Fibroblast of peridontal ligament (primary cell): ENCODE measurements at regions not wholly inside any gene's neighbourhood (a gene's known extent, or its start where the extent isn't known, plus 50 kb on each side); places are given as distances from the start of the nearest gene placed in this dataset.
A peak's percentile ranks its signal among the peaks of the same experiment; 100 is the strongest.

Source experiments
- DNase-seq: peaks from one replicate; pipeline ENCODE4 v3.0.0-alpha.2; 2010; ENCODE audit errors: extremely low read depth

DNA sequence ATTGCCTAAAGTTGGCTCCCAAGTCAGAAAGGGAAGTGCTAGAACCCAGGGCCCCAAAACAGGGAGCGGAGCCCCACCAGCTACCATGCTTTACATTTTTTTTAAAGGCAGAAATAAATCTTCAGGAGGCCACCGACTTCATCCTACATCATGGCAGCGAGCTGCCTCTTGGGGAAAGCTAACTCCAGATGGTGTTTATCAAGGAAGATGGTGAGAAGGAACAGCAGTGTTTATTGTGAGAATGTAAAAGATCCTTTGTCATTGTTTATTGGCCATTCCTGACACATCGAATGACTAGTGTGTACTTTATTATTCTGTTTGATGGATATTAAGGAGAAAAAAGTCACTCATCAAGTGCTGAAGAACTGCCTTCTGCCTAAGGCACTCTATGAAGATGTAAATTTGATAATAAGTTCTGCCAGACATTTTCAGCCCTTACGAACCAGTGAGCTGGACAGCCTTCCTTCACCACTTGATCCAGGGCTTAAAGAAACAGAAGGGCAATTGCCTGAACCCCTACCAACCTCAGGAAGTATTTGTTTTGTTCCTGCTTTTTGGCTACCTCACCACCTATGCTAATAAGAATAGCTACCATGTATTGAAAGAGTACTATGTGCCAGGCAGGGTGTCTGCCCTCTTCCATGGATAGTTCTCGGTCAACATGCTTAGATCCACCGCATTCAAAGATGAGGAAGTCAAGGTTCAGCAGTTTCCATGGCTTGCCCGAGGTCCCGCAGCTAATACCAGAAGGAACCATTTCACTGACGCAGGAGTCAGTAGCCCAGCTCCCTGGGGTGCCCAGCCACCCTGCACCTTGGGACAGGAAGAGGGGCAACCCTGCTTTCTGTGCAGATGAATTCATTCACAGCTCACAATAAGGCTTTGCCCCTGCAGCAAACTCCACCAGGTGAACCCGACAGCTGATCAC lies 194.7 kb upstream of the RREB1 start:
- no peak for DNase-seq

DNA sequence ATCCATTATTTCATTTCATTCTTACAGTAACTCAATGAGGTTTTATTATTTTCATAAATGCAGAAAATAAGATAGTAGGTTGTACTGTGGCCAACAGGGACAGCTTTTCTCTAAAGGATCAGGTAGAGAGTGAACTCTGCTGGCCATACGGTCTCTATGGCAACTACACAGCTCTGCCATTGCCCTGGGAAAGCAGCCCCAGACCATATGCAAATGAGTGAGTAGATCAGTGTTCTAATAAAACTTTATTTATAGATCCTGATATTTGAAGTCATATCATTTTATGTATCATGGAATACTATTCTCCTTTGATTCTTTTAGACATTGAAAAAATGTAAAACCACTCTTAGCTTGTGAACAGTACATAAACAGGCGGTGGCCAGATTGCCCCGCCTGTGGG lies 192.5 kb upstream of the RREB1 start:
- DNase-seq: no peak

DNA sequence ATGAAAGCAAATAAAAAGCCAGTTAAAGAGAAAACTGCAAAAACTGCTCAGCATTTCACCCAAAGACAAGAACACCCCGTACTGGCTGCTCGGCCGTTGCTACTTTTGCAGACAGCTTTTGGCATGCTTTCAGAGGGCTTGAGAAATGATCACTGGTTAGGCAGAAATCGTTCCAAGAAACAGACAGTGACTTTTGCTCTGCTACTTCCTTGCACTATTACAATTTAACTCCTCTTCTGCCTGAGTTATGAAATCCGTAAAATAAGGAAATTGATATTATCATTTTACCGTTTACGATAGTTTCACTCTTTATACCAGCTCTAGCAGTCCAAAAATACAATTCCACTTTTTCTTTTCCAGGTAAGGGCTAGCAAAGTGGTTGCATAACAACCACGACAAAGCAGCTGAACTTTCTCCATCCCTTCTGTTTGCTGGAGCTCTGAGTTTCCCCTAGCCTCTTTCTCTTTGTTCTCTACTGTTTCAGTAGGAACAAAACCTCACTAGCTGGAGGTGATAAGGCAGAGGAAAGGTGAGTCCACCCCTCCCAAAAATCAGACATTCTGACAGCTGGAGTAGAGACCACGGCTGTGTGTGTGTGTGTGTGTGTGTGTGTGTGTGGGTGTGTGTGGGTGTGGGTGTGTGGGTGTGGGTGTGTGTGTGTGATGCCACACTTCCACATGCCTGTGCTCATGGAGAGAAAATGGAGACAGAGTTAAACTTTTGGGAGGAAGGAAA lies 191.8 kb upstream of the RREB1 start:
- peak; percentile 60 for DNase-seq

DNA sequence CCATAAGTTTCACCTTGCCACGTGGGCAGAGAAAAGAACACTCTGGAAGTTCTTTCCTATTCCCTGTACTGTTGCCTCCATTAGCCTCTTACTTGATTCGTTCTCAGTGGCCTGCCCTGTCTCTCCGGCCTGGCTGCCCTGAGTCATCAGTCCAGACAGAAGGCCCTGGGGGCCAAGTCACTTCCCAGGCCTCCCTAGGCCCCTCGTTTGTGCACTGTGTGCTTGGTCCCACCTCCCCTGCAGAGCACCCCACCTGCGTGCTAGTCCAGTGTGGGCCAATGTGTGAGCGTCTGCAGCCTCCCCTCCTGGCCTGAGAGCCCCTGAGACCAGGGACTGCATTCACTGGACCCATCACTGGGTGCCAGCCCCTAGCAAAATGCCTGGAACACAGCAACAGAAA lies 191.2 kb upstream of the RREB1 start:
- DNase-seq: no peak

DNA sequence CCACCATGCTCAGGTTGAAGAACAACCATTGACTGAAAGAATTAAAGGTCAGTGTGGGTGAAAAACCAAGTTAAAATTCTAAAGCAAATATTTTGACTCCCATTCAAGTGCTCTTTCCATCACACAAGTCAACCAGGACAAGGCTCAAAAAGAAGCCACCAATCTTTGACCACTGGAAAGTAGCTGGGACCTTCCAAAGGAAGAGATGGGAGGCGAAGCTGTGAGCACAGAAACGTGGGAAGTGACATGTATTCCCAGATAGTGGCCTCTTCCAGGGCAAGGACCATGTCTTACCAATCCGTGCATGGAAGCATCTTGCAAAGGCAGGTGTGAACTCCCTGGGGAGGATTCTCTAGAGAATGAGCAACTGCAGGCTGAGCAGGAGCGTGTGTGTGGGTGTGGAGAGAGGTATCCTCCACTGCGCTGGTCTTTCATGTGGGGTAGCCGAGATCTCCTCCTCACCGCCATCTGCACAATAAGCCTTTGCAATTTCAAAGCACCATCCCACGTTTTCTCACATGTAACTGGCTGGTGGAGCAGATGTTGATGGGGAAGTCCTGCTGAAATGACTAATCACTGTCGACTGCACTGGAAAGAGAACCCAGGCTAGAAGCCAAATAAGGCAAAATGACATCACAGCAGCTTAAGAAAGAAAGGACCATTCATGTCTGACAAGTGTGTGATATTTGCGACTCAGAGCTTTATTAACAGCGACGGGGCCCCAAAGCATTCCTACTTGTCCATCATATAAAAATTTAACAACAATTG lies 189.4 kb upstream of the RREB1 start:
- peak; percentile 11 for DNase-seq

DNA sequence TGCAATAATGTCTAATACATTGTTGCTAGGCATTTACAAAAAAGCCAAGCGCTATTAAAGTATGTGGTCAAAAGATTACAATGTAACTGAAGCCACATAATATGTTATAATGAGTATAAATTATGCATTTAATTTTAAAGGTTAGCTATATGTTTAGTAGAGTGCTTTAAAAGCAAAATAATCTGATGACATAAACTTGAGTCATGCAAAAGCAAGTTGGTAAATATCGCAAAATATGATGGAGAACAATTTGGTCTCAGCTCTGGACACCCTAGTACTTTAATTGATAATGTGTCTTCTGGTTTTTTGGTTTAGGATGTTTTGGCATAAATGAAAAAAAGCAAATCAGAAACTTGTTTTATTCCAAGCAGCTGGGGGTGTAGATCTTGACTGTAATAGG lies 188.6 kb upstream of the RREB1 start:
- no peak for DNase-seq

DNA sequence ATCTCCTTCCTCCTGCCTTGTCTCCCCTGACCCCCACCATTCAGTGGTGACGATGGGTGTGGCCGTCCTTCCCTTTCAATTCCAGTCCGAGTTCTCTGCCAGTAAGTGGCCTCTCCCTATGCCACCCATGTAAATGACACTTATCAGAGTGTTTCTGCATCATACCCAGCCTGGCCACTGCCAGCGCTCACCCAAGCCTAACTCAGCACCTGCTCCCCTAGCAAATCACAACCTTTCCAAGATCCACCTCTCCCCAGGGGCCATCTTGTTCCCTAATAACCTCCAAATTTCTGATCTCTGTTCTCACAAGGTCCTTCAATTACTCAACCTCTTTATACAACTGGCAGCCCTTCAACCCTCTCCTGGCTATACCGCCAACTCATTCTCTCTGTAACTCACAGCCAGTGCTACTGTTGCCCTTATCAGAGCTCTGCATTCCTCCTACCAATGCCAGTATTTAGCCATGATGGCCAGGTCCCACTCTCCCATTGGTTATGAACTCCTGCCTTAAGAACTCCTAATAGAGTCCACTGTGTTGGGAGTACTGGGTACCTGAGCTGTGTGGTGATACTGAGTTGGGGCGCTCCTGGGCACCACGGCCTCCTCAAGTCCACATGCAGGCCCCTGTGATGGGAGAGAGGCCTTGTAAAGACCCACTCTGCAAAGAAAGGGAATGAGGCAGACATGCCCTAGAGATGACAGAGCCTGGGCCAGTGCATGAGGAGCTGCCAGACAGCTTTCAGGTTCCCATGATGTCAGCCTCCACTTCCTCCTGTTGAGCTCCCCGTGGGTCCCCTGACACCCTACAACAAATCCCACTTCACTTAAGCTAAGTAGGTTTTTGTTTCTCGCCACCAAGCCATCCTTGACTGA lies 187.4 kb upstream of the RREB1 start:
- no peak for DNase-seq

DNA sequence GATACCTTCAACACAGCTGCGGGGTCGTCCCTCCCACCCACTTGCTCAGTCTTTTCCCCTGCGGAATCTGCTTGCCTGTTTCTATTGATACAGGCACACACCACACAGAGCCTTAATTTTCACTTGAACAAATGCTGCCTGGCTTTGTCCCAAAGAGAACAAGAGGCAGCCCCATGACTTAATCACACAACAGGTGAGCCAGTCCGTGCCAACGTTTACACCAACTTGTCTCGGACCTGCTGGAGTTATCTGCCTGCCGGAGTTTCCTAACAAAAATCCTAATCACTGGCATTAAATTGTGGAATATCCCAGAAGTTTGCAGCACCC lies 186.8 kb upstream of the RREB1 start:
- no peak for DNase-seq

DNA sequence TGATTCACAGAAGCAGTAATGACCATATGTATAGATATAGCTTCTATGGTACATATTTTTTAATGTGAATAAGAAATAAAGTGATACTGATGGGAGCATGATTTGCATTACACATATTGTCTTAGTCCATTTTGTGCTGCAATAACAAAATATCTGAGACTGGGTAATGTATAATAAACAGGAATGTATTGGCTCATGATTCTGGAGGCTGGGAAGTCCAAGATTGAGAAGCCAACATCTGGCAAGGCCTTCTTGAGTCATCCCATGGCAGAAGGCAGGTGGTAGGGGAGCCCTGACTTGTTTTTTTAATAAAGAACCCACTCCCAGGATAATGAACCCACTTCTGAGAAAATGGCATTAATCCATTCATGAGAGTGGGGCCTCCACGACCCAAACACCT lies 185.6 kb upstream of the RREB1 start:
- DNase-seq: no peak

DNA sequence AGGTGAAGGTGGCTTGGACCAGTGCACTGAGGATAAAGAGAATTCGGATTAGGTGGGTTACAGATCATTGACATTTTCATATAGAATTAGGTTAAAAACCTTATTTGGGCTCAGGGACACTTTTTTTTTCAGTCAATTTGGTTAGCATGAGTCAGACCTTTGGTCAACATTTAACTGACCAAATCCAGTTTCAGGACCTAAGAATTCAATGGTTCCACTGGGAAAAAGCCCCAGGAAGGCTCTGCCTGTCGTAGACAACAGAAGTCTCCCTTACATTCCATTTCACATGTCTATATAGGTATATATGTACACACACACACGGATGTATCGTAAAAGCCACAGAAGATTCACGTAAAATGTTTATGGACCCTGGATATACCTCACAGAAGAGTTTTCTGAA lies 184.2 kb upstream of the RREB1 start:
- DNase-seq: no peak

DNA sequence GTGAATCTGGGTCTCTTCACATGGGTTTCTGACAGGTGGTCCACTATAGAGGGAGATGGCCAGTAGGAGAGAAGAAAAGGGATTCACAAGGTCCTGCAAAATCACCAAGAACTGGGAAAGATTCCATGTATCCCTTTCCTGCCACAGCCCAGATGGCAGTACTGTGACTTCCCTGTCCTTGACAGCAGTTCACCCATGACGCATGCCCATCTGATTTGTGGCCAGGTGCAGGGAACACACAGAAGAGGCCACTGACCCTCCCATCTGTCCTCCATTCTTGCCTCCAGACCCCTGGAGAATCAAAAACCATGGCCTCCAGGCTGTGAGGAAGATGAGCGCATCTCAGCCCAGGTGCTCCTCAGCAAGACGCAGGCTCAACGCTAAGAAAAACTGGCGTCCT lies 183.1 kb upstream of the RREB1 start:
- no peak for DNase-seq

DNA sequence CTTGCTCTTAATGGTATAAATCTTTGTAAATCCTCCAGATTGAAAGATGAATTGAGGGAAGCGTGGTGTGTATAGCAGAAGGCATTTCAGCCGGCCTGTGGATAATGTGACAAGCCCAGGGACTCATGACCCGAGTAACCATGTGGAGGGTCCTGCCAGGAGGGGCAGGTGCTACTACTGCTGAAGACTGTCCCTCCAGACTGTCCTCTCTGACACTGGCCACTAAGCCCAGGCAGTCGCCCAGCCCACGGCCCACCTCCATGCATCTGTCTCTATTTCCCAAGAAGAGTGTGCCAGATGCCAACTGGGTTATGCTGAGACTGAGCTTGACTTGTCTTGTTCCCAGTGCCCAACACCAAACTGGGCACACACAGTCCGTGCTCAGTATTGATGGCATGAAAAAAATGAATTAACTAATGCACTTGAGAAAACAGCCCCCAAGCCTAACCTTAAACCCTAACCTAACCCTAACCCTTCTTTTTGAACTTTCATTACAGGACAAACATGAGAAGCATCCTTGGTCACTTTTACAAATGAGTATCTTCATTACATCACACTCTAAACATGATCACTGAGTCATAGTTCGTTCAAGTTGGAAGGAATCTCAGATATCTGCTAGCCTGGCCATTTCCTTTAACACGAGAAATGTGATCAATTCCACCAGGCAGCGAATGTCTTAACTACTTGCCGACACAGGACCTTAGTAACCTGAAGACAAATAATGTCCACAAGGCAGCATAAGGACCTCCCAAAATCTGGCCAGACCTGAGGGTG lies 182.2 kb upstream of the RREB1 start:
- DNase-seq: no peak

DNA sequence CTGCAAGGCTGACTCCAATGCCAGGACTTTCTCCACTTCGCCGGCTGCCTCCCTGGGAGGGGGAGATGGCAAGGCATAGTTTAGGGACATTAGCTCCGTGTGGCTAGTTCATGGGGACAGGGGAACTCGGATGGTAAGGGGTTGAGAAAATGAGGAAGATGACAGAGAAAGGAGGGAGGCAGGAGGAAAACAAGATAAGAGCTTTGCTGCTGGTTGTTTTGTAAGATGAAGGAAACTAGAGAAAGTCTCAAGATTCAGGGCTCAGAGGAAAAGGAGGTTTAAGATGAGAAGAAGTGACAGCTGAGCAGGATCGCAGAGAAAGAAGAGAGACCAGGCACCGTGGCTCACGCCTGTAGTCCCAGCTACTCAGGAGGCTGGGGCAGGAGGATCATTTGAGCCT lies 180.9 kb upstream of the RREB1 start:
- DNase-seq: no peak

DNA sequence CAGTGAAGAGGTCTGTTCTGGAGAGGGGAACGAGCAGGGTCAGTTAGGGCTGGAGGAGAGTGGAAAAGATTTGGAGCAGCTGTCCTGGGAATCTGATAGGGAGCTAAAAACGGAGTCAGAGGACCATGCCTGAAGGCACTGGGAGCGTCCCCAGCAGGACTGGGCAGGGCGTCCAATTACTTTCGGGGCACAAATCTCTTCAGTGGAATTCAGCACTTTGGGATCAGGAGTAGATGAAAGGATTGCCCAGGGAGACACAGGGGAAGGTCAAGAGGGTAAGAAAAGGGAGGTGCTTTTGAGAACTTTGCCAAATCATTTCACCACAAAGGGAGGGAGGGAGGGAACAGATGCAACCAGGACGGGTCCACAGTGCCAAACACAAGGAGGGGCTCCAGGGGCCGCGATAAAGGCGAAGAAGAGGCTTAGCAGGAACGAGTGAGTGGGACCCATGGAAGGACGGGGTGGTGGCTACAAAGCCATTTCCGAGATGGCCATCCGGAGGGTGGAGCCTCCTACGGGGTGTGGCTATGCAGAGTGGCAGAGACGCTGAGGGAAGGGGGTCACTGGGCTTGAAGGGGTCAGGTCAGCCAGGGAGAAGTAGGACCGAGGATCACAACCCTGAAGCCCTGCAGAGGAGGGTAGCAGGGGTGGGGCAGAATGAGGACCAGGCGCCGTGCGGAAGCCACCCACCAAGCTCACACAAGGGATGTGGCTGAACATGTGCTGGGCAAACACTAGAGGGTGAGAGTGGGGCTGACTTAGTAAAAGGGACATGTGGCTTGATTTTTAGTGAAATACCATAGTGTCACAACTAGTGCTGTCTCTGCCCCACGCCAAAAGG lies 180.0 kb upstream of the RREB1 start:
- DNase-seq: no peak

DNA sequence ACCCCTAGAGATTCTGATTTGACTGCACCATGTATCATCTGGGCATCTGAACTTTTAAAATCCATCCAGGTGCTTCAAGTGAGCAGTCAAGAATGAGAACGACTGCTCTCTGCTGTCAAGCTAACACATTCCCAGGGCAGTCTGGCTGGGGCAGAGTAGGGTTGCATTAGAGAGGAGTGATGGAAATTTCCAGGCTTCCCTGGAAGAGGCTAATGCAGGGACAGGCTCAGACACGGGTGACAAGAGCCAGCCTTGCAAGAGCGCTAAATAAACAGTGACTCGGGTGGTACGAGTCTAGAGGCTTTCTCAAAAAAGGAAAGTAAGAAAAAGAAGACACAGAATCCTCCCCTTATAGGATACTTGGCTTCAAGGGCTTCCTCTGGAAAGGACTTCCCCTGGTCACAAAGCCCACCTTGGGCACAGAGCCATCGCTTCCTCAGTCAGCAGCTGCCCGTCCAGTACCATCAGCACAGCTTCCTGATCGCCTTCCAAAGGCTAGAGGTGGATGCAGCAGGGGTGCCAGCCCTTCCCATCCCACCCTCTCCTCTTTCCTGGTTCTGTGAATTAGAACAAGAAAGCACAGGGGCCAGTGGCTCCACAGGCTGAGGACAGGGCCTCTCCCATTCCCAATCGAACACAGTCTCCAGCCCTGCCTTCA lies 177.4 kb upstream of the RREB1 start:
- DNase-seq: no peak

DNA sequence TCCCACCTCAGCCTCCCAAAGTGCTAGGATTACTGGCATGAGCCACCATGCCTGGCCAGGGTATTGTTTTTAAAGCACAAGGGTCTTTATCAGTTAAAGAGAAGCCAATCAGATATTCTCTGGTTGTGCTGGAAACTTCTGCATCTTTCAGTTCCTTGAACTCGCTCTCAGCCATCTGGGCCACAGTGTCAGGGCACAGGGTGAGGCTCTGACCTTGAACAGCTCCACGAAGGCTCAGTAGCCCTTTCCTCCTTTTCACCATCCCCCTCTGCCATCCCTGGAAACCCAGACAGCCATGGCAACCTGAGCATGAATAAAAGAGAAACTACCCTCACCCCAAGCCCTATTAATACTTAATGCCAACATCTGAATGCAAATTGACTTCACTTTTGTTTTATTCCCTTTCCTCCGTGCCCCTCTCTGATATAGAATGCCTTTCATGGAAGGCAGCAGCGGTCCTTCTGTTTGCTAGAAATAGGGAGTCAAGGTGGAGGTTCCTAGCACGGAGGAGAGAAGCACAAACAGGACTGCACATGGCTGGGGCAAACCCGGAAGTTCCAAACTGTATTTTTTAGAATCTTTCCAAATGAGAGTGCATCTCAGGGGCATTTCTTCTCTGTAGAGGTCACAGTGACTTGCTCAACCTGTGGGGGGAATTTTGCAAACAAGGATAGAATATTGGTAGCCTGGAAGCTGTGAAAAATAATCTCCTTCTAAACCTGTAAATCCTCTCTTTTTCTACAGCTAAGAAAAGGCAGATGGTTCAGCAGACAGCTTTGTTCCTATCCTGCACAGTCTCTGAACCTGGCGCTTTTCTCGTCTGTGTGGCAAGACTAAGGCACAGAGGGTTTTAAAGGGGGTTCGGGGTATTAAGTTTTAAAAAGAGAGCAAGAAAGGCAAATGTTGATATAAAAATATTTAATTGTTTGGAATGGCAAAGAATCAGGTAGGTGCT lies 176.4 kb upstream of the RREB1 start:
- DNase-seq: no peak

DNA sequence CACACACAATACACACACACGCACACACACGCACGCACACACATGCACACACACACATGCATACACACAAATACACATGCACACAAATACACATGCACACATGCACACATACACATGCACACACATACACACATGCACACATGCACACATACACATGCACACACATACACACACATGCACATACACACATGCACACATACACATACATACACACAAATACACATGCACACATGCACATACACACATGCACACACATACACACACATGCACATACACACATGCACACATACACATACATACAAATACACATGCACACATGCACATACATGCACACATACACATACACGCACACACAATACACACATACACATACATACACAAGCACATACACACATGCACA lies 175.4 kb upstream of the RREB1 start:
- DNase-seq: no peak

DNA sequence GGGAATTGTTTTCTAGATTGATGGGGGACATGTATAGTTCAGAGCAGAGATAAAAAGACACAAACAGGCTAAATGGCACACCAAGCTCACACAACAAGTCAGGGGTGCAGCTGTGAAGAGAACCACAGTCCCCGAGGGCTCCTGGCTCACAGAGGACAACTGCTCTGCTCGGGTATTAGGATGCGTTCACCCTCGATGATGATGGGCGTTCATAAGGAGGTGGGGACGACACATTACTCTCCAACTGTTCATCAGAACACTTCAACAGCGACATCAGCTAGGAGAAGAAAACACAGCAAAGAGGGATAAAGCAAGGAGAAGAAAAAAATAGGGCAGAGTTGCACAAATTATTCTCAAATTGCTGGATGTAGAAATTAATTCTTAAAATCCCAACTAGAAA lies 174.8 kb upstream of the RREB1 start:
- DNase-seq: no peak
